Prostate gland (tissue), 2 donors: ENCODE measurements at regions not wholly inside any gene's neighbourhood (a gene's known extent, or its start where the extent isn't known, plus 50 kb on each side); places are given as distances from the start of the nearest gene placed in this dataset.

ENCODE experiments used
- POLR2A ChIP-seq: fragments of 450-650 bp; IDR thresholded peaks from one replicate; pipeline ENCODE4 v1.6.1; 2016; ENCODE audit warnings: antibody characterized with exemption, mild to moderate bottlenecking
- POLR2AphosphoS5 ChIP-seq: sonication (generic); formaldehyde crosslinking; IDR thresholded peaks from one replicate; pipeline ENCODE4 v1.6.1; 2017; ENCODE audit warnings: antibody characterized with exemption
- TF ChIP-seq, protein P1 (sequence below), 4 experiments: fragments of 200-600 bp in 2 of 4; fragments of 450-650 bp in 2 of 4; sonication (generic) in 2 of 4; IDR thresholded peaks; 1 replicate in 3 of 4; 2 replicates in 1 of 4; pipeline ENCODE4 v1.5.1; 2016 to 2019; ENCODE audit warnings: antibody characterized with exemption in 4 of 4, mild to moderate bottlenecking in 2 of 4, moderate library complexity in 2 of 4

DNA sequence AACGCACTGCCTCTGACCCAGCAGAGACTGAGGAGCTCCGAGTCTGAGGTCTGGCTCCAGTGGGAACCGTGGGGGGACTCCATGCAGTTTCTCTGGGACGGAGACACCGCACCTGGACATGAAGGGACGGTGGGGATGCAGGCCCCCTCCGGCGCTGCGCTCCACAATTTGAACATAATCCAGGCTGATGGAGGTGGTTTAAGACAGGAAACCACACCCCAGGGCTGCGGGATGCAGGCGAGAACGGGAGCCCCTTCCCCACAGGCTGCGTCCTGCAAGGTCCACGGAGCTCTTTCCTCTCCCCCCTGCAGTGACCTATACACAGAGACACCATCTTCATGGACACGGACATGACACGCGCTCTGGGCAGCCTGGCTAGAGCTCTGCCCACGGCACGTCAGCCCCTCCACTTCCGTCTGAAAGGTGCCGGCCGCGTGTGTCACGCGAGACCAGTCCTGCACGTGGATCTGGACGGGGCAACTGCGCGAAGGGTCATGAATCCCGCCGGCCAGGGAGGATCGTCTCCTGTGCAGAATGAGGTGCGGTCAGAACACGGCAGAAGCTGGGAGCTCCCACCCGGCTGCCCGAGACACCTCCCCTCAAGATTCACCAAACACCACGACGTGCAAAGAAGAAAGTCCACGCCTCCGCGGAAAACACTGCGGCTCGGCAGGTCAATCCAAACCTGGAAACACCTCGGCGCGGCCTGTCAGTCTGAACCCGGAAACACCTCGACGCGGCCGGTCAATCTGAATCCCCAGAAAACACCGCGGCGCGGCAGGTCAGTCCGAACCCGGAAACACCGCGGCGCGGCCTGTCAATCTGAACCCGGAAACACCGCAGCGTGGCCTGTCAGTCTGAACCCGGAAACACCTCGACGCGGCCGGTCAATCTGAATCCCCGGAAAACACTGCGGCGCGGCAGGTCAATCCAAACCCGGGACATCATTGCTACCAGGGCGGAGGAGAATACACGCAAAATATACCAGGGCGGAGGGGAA is 212.4 kb downstream of the BRD1 start:
- TF ChIP-seq, protein P1, sequence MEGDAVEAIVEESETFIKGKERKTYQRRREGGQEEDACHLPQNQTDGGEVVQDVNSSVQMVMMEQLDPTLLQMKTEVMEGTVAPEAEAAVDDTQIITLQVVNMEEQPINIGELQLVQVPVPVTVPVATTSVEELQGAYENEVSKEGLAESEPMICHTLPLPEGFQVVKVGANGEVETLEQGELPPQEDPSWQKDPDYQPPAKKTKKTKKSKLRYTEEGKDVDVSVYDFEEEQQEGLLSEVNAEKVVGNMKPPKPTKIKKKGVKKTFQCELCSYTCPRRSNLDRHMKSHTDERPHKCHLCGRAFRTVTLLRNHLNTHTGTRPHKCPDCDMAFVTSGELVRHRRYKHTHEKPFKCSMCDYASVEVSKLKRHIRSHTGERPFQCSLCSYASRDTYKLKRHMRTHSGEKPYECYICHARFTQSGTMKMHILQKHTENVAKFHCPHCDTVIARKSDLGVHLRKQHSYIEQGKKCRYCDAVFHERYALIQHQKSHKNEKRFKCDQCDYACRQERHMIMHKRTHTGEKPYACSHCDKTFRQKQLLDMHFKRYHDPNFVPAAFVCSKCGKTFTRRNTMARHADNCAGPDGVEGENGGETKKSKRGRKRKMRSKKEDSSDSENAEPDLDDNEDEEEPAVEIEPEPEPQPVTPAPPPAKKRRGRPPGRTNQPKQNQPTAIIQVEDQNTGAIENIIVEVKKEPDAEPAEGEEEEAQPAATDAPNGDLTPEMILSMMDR (IDR thresholded peaks at IDR 0.05): no peak
- TF ChIP-seq POLR2AphosphoS5: no peak
- no peak for TF ChIP-seq POLR2A
